OCI-LY7 (cell line): ENCODE measurements at regions not wholly inside any gene's neighbourhood (a gene's known extent, or its start where the extent isn't known, plus 50 kb on each side); places are given as distances from the start of the nearest gene placed in this dataset.

Experiments
- CTCF ChIP-seq: fragments of 200-600 bp; sonication (generic); conservative IDR thresholded peaks from 2 replicates; pipeline ENCODE4 v1.5.1; 2014; ENCODE audit warnings: mild to moderate bottlenecking, antibody characterized with exemption, low read length, moderate library complexity, mixed read lengths
- EZH2phosphoT487 ChIP-seq: fragments of 200-600 bp; sonication (generic); IDR thresholded peaks from 2 replicates; pipeline ENCODE4 v1.6.1; 2018; ENCODE audit warnings: low read depth, borderline replicate concordance, mild to moderate bottlenecking, mixed run types, antibody characterized with exemption, low read length, moderate library complexity, mixed read lengths

- no peak for TF ChIP-seq CTCF
- TF ChIP-seq EZH2phosphoT487 = no peak
Measured at GRCh38 chr4:83751336-83751949, 215.5 kb downstream of the GPAT3 start.
